ENCODE measurements at regions not wholly inside any gene's neighbourhood (a gene's known extent, or its start where the extent isn't known, plus 50 kb on each side); places are given as distances from the start of the nearest gene placed in this dataset.

DNA sequence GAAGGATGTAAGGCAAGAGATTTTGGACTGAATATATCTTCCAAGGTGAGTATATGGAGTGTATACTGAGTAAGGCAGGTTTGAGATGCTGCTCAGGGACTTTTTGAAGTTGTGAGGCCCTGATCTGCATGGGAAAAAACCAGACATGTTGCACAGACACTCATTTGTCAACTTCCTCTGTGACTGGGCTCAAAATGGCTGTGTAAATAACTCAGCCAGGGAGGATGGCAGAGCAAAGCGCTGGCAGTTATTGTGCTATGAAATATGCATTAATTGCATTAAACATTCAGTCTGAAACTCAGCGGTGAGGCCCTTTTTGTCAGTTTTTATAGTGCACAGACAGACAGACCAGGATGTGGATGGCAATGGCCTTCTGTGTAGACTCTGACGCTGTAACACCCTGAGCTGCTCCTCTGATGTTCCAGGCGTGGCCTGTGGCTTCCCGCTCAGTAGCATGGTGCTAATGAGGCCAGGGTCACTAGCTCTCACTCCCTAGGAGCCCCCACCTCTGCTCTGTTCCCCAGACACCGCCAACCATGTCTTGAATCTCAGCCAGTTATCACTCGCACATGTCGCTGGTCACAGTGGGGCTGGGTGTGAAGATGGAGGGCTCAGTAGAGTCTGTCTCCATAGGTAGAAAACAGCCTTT, 307.0 kb upstream of the PROX1 start:
- H3K27me3 Mint-ChIP-seq = no peaks in the 10 kb centered on the region
- ChIA-PET CTCF (no interaction called here), POLR2A (no interaction called here)

DNA sequence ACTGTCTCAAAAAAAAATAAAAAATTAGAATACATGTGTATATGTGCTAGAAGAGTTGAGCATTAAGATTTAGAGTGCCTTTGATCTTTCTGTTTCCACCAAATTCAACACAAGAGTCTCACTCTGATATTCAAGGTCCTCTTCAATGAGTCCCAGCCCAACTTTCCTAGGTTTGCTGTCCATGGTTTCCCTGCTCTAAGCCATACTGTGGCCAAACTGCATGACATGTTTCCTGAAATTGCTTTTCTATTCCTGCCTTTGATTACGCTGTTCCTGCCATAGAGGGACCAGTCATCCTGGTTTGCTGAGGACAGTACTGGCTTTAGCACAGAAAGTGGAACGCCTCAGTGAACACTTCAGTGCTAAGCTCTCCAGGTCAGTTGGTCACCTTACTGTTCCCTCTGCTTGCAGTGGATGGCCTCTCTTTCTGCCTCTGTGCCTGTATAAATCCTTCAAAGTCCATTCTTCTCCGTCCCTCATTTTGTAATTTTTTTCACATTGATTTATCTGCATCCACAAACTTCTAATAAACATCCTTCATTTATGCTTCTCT, 305.9 kb upstream of the PROX1 start:
- DNase-seq = no peak
- no peak overlapping the region for H3K4me3 Mint-ChIP-seq
- H3K27ac Mint-ChIP-seq = no peak overlapping the region
- no peaks in the 10 kb centered on the region for H3K27me3 Mint-ChIP-seq
- no peaks in the 10 kb centered on the region for H3K36me3 Mint-ChIP-seq
- no peaks in the 10 kb centered on the region for H3K9me3 Mint-ChIP-seq
- intact Hi-C loops (cut with micrococcal nuclease) = loop anchor here (10.0 kb wide), 1 partner anchor 303 kb away; the partner anchor contains the start of gene PROX1
- H3K4me1 Mint-ChIP-seq (ENCODE audit: low read depth) = no peaks in the 10 kb centered on the region
- CTCF ChIA-PET = no interaction called here
- POLR2A ChIA-PET = no interaction called here

More for the DNA sequence above, 307.0 kb upstream of the PROX1 start:
- Mint-ChIP-seq H3K4me1 (ENCODE audit: low read depth) (no peaks in the 10 kb centered on the region), H3K36me3 (no peaks in the 10 kb centered on the region), H3K4me3 (no peak overlapping the region), H3K9me3 (no peaks in the 10 kb centered on the region), H3K27ac (no peak overlapping the region)
- no peak for DNase-seq
- intact Hi-C loops (cut with micrococcal nuclease) = loop anchor here (10.0 kb wide), 1 partner anchor 304 kb away; the partner anchor contains the start of gene PROX1

DNA sequence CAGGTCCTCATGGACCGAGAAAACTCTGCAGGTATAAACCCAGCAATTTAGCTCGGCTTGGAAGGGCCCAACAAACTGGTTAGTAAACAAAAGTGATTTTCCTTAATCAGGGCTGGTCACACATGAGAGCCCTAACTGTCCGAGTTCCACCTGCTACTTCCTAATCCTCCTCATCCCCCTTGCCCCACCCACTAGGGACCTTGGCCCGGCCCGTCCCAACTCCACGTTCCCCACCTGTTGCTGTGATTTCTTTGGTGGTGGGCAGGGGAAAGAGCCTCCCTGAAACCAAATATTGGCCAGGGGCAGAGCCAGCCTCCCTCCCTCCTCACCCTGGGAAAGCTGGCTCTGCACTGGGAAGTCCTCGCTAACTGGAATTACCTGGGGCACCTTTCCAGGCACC, 304.2 kb upstream of the PROX1 start:
- Mint-ChIP-seq H3K4me1 (ENCODE audit: low read depth) (no peaks in the 10 kb centered on the region), H3K27me3 (no peaks in the 10 kb centered on the region), H3K36me3 (no peaks in the 10 kb centered on the region), H3K9me3 (no peaks in the 10 kb centered on the region), H3K4me3 (no peak overlapping the region), H3K27ac (no peak overlapping the region)
- POLR2A ChIA-PET = no interaction called here
- CTCF ChIA-PET = no interaction called here
- DNase-seq = no peak
- intact Hi-C loops (cut with micrococcal nuclease) = loop anchor here (10.0 kb wide), 1 partner anchor 301 kb away; the partner anchor contains the start of gene PROX1

DNA sequence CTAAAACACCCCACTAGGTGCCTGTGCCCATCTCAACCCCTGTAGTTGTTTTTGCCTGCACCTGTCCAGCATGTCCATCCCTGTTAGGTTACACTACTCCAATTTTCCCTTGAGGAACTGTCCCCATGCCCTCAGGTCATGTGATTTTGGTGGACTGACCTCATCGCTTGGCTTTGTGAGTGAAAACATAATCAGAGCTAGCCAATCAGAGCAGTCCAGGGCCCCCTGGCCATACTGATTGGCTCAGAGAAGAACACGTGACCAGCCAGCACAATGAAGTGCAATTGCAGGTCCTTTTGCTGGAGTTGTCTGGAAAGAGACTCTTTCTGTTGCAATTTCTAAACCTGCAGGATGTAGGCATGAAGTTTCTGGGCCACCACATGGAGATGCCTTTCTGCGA, 303.3 kb upstream of the PROX1 start:
- POLR2A ChIA-PET = no interaction called here
- Mint-ChIP-seq H3K4me1 (ENCODE audit: low read depth) (no peaks in the 10 kb centered on the region), H3K9me3 (no peaks in the 10 kb centered on the region), H3K27ac (no peak overlapping the region), H3K27me3 (no peaks in the 10 kb centered on the region), H3K4me3 (no peak overlapping the region), H3K36me3 (no peaks in the 10 kb centered on the region)
- CTCF ChIA-PET = no interaction called here
- intact Hi-C loops (cut with micrococcal nuclease) = loop anchor here (10.0 kb wide), 1 partner anchor 300 kb away; the partner anchor contains the start of gene PROX1
- no peak for DNase-seq

DNA sequence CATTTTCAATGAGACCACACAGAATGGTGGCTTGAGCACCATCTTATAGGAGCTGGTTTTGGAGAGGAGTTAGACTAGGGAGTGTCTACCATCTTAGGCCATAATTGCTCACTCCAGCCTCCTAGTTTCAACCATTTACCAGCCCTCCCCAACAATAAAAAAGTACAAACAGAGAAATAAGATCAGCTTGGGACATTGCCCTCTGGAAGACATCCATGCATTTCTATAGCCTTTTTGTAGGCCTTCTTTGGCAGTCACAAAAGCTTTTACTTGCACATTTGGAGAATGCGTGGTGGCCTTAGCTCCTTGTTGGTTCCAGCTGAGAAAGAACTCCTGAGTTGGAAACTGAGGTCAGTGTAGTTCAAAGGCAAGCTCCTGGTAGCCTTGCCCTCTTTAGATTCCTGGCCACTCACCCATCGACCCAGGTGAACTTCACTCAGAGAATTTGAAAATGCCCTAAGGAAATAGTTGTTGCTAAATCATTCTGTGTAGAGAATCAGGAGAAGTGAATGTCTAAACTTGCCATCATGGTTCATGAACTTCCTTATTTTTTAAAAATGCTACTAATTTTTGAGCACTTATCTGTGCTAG, 301.7 kb upstream of the PROX1 start:
- intact Hi-C loops (cut with micrococcal nuclease) = loop anchor here (10.0 kb wide), 1 partner anchor 299 kb away; the partner anchor contains the start of gene PROX1
- Mint-ChIP-seq H3K4me1 (ENCODE audit: low read depth) (no peaks in the 10 kb centered on the region), H3K9me3 (no peaks in the 10 kb centered on the region), H3K4me3 (no peak overlapping the region), H3K27ac (no peak overlapping the region), H3K27me3 (no peaks in the 10 kb centered on the region), H3K36me3 (no peaks in the 10 kb centered on the region)
- DNase-seq = no peak
- ChIA-PET POLR2A (no interaction called here), CTCF (no interaction called here)

DNA sequence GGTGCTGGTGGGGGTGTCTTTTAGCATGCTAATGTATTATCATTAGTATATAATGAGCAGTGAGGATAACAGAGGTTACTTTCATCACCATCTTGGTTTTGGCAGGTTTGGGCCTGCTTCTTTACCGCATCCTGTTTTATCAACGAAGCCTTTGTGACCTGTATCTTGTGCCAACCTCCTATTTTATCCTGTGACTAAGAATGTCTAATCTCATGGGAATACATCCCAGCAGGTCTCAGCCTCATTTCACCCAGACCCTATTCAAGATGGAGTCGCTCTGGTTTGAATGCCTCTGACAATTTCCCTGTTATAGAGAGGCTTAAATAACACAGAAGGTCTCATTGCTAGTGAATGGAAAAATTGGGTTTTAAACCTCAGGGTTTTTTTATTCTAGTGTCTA, 300.8 kb upstream of the PROX1 start:
- H3K4me1 Mint-ChIP-seq (ENCODE audit: low read depth) = no peaks in the 10 kb centered on the region
- intact Hi-C loops (cut with micrococcal nuclease) = loop anchor here (10.0 kb wide), 1 partner anchor 298 kb away; the partner anchor contains the start of gene PROX1

DNA sequence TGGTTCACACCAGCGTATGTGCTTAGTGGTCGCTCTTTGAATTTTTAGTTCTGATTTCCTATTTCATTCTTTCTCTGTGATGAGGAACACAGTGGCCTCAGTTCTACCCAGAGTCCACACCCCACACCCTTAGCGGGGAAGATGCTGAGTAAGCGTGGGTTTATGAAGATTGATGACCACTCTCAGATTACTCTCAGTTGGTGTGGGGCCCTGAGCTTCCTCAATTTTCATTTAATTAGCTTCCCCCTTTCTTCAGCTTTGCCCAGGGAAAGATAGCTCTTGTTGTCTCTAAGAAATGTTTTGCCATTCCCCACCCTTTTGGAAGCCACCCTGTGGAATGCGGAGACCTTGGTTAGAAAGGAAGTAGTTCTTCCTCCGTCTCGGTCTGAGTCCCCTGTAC, 299.9 kb upstream of the PROX1 start:
- POLR2A ChIA-PET = no interaction called here
- intact Hi-C loops (cut with micrococcal nuclease) = loop anchor here (10.0 kb wide), 1 partner anchor 297 kb away; the partner anchor contains the start of gene PROX1

More for the DNA sequence above, 300.8 kb upstream of the PROX1 start:
- H3K4me3 Mint-ChIP-seq = no peak overlapping the region
- no peak for DNase-seq
- H3K27ac Mint-ChIP-seq = no peak overlapping the region
- ChIA-PET POLR2A (no interaction called here), CTCF (no interaction called here)
- no peaks in the 10 kb centered on the region for H3K36me3 Mint-ChIP-seq
- H3K27me3 Mint-ChIP-seq = no peaks in the 10 kb centered on the region
- H3K9me3 Mint-ChIP-seq = no peaks in the 10 kb centered on the region

DNA sequence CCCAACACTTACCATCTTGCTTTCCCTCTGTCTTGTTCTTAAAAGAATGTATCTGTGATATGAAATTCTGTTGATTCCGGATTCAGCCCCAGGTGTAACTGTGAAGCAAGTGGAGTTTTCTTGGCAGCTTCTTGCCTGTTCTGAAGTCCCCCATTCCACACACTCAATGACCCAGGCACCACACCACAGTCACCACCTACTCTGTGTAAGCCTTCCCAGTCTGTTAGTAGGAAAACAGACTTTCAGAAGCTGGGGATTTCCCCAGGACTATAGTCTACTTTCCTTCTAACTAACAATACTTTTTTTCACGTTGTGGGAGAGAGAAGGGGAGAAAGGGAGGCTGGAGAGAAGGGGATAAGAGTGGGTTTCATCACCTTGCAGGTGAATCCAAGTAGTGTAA, 299.1 kb upstream of the PROX1 start:
- H3K27ac Mint-ChIP-seq = no peak overlapping the region
- no peak overlapping the region for H3K4me3 Mint-ChIP-seq

More for the DNA sequence above, 299.9 kb upstream of the PROX1 start:
- H3K4me1 Mint-ChIP-seq (ENCODE audit: low read depth) = no peaks in the 10 kb centered on the region
- H3K36me3 Mint-ChIP-seq = no peaks in the 10 kb centered on the region
- no peaks in the 10 kb centered on the region for H3K27me3 Mint-ChIP-seq
- H3K9me3 Mint-ChIP-seq = no peaks in the 10 kb centered on the region
- no peak overlapping the region for H3K4me3 Mint-ChIP-seq
- CTCF ChIA-PET = no interaction called here
- no peak for DNase-seq
- H3K27ac Mint-ChIP-seq = no peak overlapping the region

DNA sequence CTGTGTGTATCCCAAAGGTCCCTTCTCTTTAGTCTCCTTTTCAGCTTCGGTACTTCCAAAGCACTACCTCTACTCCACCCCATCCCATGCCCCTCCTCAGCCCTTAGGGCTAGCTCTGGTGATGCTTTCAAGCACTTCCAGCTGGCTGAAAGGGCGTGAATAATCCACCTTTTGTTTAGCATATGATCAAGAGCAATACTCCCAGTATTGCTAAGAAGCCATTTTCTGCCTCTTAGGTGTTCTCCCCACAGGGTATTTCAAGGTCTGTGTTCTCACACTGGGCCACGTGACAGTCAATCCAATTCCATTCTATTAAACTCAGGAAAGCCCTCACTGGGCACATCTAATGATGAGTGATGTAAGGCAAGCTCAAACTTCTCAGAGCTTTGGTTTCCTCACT, 298.5 kb upstream of the PROX1 start:
- ChIA-PET POLR2A (no interaction called here), CTCF (interaction anchor here (1.3 kb wide), 1 partner anchor 572 kb away, joined by 4 read pairs; no protein-coding TSS in a partner anchor)
- no peaks in the 10 kb centered on the region for H3K9me3 Mint-ChIP-seq
- H3K36me3 Mint-ChIP-seq = no peaks in the 10 kb centered on the region
- H3K27ac Mint-ChIP-seq = no peak overlapping the region
- H3K4me1 Mint-ChIP-seq (ENCODE audit: low read depth) = no peaks in the 10 kb centered on the region
- no peak overlapping the region for H3K4me3 Mint-ChIP-seq
- no peaks in the 10 kb centered on the region for H3K27me3 Mint-ChIP-seq
- intact Hi-C loops (cut with micrococcal nuclease) = loop anchor here (10.0 kb wide), 1 partner anchor 296 kb away; the partner anchor contains the start of gene PROX1
- no peak for DNase-seq

More for the DNA sequence above, 299.1 kb upstream of the PROX1 start:
- intact Hi-C loops (cut with micrococcal nuclease) = loop anchor here (10.0 kb wide), 1 partner anchor 296 kb away; the partner anchor contains the start of gene PROX1
- ChIA-PET POLR2A (no interaction called here), CTCF (interaction anchor here (1.3 kb wide), 1 partner anchor 573 kb away, joined by 4 read pairs; no protein-coding TSS in a partner anchor)
- DNase-seq = no peak
- no peaks in the 10 kb centered on the region for H3K4me1 Mint-ChIP-seq (ENCODE audit: low read depth)
- no peaks in the 10 kb centered on the region for H3K9me3 Mint-ChIP-seq
- H3K36me3 Mint-ChIP-seq = no peaks in the 10 kb centered on the region
- no peaks in the 10 kb centered on the region for H3K27me3 Mint-ChIP-seq

DNA sequence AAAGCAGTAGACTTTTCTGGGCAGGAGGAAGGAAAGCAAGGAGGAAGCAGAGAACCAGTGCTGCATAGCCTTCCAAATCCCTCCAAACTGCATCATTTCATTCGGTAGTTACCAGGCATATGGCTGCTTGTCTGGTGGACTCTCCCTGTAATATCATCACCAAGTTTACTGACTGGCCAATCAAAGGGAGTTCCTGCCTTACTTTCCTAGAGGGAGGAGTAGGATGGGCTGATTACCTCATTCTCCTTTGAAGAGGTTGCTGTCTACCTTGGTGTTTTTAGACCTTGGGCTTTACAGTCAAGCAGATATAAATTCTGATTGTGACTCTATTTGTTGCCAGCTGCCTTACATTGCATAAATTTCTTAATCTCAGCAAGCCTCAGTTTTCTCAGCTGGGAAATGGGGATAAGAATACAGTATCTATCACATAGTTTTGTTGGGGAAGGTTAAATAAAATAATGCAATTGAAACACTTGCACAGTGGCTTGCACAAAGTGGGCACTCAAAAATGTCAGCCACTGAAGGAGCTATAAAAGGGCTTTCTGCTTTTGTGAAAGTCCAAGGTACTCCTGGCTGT, 297.3 kb upstream of the PROX1 start:
- ChIA-PET POLR2A (no interaction called here), CTCF (no interaction called here)
- Mint-ChIP-seq H3K27me3 (no peaks in the 10 kb centered on the region), H3K36me3 (no peaks in the 10 kb centered on the region), H3K27ac (no peak overlapping the region), H3K4me1 (ENCODE audit: low read depth) (no peaks in the 10 kb centered on the region), H3K4me3 (no peak overlapping the region), H3K9me3 (no peaks in the 10 kb centered on the region)
- intact Hi-C loops (cut with micrococcal nuclease) = no loop called here
- DNase-seq = no peak

DNA sequence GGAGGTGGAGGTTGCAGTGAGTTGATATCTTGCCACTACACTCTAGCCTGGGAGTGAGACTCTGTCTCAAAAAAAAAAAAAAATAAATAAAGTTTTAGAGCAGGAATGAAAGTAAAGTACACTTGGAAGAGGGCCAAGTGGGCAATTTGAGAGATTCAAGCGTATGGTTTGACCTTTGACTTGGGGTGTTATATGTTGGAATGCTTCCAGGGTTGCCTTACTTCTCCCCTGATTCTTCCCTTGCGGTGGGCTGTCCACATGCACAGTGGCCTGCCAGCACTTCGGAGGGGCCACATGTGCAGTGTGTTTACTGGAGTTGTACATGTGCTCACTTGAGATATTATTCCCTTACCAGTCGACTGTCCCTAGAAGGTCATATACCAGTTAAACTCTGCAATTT, 295.5 kb upstream of the PROX1 start:
- intact Hi-C loops (cut with micrococcal nuclease) = no loop called here
- Mint-ChIP-seq H3K27me3 (no peaks in the 10 kb centered on the region), H3K4me3 (no peak overlapping the region), H3K36me3 (no peaks in the 10 kb centered on the region), H3K27ac (no peak overlapping the region), H3K9me3 (no peaks in the 10 kb centered on the region), H3K4me1 (ENCODE audit: low read depth) (no peaks in the 10 kb centered on the region)
- no peak for DNase-seq
- CTCF ChIA-PET = no interaction called here
- POLR2A ChIA-PET = no interaction called here

DNA sequence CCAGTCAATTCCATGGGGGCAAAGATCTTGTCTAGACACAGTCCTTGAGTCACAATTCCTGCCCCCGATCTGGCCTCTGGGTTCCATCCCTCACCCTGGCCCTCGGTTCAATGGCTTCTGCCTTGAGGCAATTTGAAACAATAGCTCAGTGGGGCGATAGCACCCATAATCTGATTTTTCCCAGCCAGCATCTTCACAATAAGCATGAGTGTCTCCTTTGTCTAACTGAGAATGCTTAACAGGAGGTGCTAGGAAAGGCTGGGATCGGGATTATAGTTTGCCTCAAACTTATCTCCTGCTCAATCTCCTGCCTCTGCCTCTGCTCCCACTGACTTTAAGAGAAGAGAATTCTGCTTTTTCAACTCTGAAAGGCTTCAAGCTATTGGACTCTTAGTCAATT, 293.9 kb upstream of the PROX1 start:
- intact Hi-C loops (cut with micrococcal nuclease) = no loop called here
- H3K9me3 Mint-ChIP-seq = no peaks in the 10 kb centered on the region
- DNase-seq = no peak
- no peaks in the 10 kb centered on the region for H3K36me3 Mint-ChIP-seq
- no peak overlapping the region for H3K27ac Mint-ChIP-seq
- no peaks in the 10 kb centered on the region for H3K4me1 Mint-ChIP-seq (ENCODE audit: low read depth)
- H3K4me3 Mint-ChIP-seq = no peak overlapping the region
- no peaks in the 10 kb centered on the region for H3K27me3 Mint-ChIP-seq
- ChIA-PET CTCF (no interaction called here), POLR2A (no interaction called here)
